ENCODE measurements at regions not wholly inside any gene's neighbourhood (a gene's known extent, or its start where the extent isn't known, plus 50 kb on each side); places are given as distances from the start of the nearest gene placed in this dataset.

DNA sequence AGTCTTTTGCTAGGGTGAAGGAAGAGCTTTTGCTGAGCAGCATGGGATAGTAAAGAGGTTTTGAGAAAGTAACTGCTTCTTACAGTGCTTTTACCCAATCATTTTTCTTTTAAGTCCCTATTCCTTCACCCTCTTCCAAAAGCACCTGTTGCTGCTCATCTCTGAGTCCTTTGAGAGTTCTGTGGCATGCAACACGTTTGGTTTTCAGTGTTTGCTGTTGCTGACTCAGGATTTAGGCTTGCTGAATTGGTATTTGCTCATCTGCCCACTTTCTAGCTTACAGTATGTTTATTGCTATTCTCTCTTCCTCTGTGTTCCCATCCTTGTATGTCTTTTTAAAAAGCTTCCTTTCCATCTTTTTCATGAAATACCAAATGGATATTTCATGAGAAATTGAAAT, 55.9 kb upstream of the THRB start (continued):
- TF ChIP-seq, protein P1, sequence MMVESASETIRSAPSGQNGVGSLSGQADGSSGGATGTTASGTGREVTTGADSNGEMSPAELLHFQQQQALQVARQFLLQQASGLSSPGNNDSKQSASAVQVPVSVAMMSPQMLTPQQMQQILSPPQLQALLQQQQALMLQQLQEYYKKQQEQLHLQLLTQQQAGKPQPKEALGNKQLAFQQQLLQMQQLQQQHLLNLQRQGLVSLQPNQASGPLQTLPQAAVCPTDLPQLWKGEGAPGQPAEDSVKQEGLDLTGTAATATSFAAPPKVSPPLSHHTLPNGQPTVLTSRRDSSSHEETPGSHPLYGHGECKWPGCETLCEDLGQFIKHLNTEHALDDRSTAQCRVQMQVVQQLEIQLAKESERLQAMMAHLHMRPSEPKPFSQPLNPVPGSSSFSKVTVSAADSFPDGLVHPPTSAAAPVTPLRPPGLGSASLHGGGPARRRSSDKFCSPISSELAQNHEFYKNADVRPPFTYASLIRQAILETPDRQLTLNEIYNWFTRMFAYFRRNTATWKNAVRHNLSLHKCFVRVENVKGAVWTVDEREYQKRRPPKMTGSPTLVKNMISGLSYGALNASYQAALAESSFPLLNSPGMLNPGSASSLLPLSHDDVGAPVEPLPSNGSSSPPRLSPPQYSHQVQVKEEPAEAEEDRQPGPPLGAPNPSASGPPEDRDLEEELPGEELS (CRISPR knock-in tag; IDR thresholded peaks at IDR 0.05; ENCODE audit: borderline replicate concordance) = no peak
- TF ChIP-seq POLR2AphosphoS5 (IDR thresholded peaks at IDR 0.05; ENCODE audit: control insufficient read depth, insufficient read depth, low read depth, low read length) = no peak
- no peak for TF ChIP-seq ZNF780A (CRISPR knock-in tag; IDR thresholded peaks at IDR 0.05)

DNA sequence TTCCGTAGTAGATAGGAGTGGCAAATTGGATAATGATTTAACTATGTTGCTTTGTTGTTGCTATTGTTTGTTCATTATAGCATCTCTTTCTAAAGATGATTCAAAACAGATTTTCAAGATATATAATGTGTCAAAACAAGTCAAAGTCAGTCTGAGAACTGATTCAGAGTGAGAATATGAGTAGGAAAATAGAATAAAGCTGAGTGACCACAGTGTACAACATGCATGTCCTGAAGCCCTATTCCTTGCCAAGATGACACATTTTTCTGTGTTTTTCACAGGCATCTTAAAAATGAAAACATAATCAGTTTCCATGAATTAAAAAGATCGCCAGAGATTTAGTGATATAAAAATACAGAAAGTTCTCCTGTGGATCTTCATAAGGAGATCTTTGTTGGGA, 57.0 kb upstream of the THRB start:
- H3K27me3 ChIP-seq (ENCODE audit: control insufficient read depth in 2 of 2, insufficient read depth in 2 of 2, low read length in 2 of 2) = no peaks in the 10 kb centered on the region
- ChIA-PET POLR2A (no interaction called here), CTCF (ENCODE audit: low intra/inter-chr PET ratio) (no interaction called here)
- ATAC-seq (no peak), FAIRE-seq (no peak), DNase-seq (ENCODE audit: extremely low read depth in 1 of 4, low spot score in 3 of 4) (no peak)
- no peak overlapping the region for H3K4me2 ChIP-seq (ENCODE audit: insufficient read depth, low read length)
- no peaks in the 10 kb centered on the region for H3K36me3 ChIP-seq (ENCODE audit: control insufficient read depth, insufficient read depth, low read length)
- intact Hi-C loops (cut with micrococcal nuclease) (no loop called here), in situ Hi-C loops (cut with MboI) (no loop called here)
- H3K4me3 ChIP-seq = no peak overlapping the region
- BruUV-seq (replicated peaks) = no TSS peak
- WGBS (ENCODE audit: insufficient coverage, low coverage, missing lambda C conversion rate) = 22% methylated on average over 2 of the region's 2 CpGs
- no peaks in the 10 kb centered on the region; a peak in 1 of 5 replicates for H3K4me1 ChIP-seq (replicated peaks in 1 of 2; ENCODE audit: control insufficient read depth in 2 of 2, insufficient read depth in 2 of 2, low read length in 2 of 2)
- H3K9me1 ChIP-seq (ENCODE audit: control insufficient read depth, insufficient read depth, low read length) = no peaks in the 10 kb centered on the region
- H3K27ac ChIP-seq (ENCODE audit: extremely low read depth, low read depth, low read length) = no peak overlapping the region
- no peak overlapping the region for H3K9ac ChIP-seq (ENCODE audit: insufficient read depth in 1 of 2, low read depth in 2 of 2, low read length in 2 of 2)
- TF ChIP-seq BRF1 (IDR thresholded peaks at IDR 0.05; ENCODE audit: borderline replicate concordance, extremely low read depth, insufficient read length) (no peak), DMBX1 (CRISPR knock-in tag; IDR thresholded peaks at IDR 0.05; ENCODE audit: borderline replicate concordance) (no peak), LEF1 (IDR thresholded peaks at IDR 0.05) (no peak), SNIP1 (IDR thresholded peaks at IDR 0.05; ENCODE audit: low read depth) (no peak), PTRF (tag; IDR thresholded peaks at IDR 0.05) (no peak)
- TF ChIP-seq, protein P2, sequence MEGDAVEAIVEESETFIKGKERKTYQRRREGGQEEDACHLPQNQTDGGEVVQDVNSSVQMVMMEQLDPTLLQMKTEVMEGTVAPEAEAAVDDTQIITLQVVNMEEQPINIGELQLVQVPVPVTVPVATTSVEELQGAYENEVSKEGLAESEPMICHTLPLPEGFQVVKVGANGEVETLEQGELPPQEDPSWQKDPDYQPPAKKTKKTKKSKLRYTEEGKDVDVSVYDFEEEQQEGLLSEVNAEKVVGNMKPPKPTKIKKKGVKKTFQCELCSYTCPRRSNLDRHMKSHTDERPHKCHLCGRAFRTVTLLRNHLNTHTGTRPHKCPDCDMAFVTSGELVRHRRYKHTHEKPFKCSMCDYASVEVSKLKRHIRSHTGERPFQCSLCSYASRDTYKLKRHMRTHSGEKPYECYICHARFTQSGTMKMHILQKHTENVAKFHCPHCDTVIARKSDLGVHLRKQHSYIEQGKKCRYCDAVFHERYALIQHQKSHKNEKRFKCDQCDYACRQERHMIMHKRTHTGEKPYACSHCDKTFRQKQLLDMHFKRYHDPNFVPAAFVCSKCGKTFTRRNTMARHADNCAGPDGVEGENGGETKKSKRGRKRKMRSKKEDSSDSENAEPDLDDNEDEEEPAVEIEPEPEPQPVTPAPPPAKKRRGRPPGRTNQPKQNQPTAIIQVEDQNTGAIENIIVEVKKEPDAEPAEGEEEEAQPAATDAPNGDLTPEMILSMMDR (IDR thresholded peaks at IDR 0.05 in 2 of 3, conservative IDR thresholded peaks at IDR 0.05 in 1 of 3; ENCODE audit: insufficient read depth in 2 of 3, low read depth in 1 of 3, low read length in 3 of 3) = no peak
- no peak overlapping the region for H2AFZ ChIP-seq (ENCODE audit: low read depth, low read length)
- no peaks in the 10 kb centered on the region for H4K20me1 ChIP-seq (replicated peaks; ENCODE audit: control insufficient read depth, insufficient read depth, low read length)
- H3K79me2 ChIP-seq (ENCODE audit: control insufficient read depth, insufficient read depth, low read length) = no peaks in the 10 kb centered on the region
- H3K9me3 ChIP-seq (replicated peaks; ENCODE audit: control insufficient read depth, insufficient read depth, low read depth, low read length) = no peaks in the 10 kb centered on the region

Measured in K562 (cell line).